ENCODE measurements at regions not wholly inside any gene's neighbourhood (a gene's known extent, or its start where the extent isn't known, plus 50 kb on each side); places are given as distances from the start of the nearest gene placed in this dataset.

DNA sequence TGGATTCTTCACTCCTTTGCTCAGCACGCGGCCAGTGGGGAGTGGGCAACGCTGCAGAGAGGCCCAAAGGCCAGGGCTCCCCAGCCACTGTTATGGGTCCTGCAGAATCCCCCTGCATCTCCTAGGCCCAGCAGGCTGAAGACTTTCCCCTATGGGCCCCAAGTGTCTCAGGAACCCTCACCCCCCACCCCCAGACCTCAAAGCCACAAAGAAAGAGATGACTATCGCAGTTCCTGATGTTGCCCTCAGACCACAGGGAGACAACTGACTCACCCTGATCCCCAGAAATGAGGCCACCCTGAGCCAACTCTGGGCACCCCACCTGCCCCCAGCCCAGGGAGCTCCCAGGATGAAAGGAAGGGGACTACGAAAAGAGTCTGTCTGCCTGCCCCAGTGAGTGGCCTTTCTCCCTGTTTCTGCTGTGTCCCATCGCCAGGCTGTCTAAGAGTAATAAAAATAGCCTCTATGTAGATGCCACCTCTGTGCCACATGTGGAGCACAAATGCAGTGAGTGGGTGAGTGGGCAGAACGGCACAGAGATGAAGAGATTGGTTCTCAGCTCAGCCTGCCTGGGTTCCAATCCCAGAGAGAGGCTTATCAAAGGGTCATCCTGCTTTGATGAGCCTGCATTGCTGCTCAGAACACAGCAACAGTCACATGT, 283.0 kb downstream of the UACA start:
- TF ChIP-seq POLR2AphosphoS5 (IDR thresholded peaks at IDR 0.05; ENCODE audit: borderline replicate concordance, low read depth, low read length): no peak
- TF ChIP-seq EZH2 (IDR thresholded peaks at IDR 0.05): no peak
- TF ChIP-seq FOXP2 (optimal IDR thresholded peaks at IDR 0.05; ENCODE audit: control extremely low read depth, extremely low read length, insufficient read depth): no peak

Measured in SK-N-MC (cell line).